NCI-H345 treated with DMSO at 0.1 percent for 48 hours (cell line): ENCODE measurements at regions not wholly inside any gene's neighbourhood (a gene's known extent, or its start where the extent isn't known, plus 50 kb on each side); places are given as distances from the start of the nearest gene placed in this dataset.
"Not testable (repeated sequence)": the region's sequence is repeated elsewhere in the genome, so short reads cannot be mapped to it uniquely, and the experiment has no call there.

Experiments used
- DNase-seq: peaks from one replicate; lab custom pipeline; 2025; ENCODE audit not compliant: unreplicated experiment; lab: John Stamatoyannopoulos, UW

DNA sequence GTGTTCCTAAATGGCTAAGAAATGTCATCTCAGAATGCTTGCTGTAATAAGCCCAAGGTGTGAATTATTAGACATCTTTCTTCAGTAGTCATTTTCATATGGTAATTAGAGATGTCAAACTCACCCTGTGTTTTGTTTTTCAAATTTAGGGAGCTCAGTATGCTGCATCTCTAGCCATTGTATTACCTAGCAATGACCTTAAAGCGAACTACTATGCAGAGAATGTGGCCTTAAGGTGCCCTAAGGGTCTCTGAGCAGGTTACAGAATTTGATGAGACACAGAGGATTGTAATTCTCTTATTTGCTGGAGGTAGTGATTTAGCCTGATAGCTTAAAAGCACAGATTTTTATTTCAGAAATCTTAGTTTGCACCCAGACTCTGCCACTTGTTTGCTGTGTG, 1052.6 kb upstream of the DDX18 start:
- no peak for DNase-seq

DNA sequence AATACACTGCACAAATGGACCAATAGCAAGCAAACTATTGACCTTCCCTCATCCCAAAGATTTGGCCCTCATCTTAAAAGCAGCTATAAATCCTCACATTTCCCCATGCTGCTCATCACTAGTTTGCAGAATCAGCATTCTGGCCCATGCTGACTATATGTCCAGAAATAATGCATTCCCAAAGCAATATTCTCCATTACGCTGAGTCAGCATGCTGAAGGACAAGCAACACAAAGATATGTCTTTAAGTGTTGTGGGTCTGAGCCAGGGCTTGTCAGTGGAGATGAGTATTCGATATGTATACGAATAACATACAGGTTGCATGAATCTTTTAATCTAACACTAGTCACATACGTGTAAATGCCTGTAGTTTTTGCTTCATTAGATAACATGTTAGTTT, 1045.0 kb upstream of the DDX18 start:
- no peak for DNase-seq

DNA sequence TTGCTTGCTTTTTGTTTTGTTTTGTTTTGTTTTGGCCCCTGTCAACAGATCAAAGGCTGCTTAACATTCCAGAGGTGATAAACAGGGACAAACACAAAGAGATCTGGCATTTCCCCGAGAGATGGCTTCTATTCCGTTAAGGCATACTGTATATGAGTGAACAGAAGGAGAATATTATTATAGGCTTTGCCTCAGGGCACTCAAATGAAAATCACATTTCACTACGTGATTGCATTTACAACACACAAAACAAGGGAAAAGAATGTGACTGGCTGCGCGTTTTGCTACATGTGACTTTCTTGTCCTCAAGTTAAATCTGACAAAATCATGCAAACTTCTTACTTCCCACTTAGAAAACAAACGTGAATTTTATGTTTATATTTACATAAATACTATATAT, 1037.9 kb upstream of the DDX18 start:
- no peak for DNase-seq

DNA sequence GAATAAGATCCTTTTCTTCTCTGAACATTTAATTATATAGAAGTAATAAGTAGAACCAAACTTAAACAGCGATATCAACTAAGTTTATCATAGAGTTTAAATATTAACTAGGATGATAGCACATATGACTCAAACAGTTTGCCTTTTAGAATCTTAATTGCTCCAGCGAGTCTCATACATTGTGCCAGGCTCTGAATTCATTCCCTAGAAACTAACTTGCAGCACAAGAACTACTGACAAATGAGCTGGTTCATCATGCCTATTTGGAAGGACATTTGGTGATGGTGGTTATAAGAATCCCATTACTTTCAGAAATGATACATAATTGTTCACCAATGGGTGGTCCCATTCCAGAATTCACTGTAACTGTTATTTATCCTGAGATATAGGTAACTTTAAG, 1026.6 kb upstream of the DDX18 start:
- no peak for DNase-seq

DNA sequence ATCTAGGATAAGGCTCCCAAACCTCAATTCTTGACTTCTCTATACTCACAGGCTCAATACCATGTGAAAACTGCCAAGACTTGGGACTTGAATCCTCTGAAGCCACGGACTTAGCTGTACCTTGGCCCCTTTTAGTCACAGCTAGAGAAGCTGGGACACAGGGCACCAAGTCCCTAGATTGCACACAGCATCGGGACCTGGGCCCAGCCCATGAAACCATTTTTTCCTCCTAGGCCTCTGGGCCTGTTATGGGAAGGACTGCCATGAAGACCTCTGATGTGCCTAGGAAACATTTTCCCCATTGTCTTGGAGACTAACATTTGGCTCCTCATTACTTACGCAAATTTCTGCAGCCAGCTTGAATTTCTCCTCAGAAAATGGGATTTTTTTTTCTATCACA, 1011.8 kb upstream of the DDX18 start:
- no peak for DNase-seq

DNA sequence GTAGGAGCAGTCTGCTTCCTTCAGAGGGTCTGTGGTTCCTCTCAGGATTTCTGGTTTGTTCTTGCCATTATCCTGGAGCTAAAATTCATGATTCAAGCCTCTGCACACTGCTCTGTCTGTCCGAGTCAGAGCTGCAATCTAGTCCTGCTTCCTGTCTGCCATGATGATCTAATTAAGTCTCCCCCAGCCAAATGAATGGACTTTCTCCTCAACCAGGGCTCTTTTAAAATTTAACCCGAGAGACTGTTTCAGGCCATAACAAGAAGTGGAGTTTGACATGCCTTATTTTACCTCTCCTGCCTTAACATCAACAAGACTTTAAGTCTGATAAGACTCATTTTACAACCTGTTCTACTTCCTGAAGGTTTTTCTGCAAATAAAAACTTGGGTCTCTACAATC, 1009.6 kb upstream of the DDX18 start:
- no peak for DNase-seq

DNA sequence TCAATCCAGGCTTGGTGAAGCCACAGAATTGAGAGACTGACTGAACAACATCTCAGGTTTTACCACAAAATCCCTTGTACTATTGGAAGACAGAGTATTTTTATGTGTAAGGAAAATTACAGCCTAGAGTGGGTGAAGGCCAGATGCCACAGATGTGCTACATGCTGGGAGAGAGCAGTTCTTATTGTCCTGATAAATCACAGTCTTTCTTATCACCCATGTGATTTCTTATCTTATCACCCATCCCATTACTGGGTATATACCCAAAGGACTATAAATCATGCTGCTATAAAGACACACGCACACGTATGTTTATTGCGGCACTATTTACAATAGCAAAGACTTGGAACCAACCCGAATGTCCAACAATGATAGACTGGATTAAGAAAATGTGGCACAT, 1008.0 kb upstream of the DDX18 start:
- DNase-seq: not testable (repeated sequence)

DNA sequence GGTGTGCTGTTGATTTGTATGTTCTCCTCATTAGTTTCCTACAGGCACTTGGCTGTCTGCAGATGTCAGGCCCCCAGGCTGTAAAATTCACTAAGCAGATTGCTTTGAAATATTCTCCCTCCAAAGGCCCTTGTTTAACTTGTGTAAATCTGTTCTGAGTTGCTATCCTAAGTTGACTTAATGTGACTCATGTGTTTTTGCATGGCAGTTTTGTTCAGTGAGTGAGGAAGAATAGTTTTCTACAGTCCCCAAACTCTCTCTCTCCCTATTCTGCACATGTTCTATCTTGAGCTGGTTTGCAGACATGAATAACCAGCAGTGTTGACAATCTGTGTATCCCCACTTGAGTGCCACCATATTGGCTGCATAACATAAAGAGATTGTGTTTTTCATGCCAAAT, 1005.4 kb upstream of the DDX18 start:
- no peak for DNase-seq

DNA sequence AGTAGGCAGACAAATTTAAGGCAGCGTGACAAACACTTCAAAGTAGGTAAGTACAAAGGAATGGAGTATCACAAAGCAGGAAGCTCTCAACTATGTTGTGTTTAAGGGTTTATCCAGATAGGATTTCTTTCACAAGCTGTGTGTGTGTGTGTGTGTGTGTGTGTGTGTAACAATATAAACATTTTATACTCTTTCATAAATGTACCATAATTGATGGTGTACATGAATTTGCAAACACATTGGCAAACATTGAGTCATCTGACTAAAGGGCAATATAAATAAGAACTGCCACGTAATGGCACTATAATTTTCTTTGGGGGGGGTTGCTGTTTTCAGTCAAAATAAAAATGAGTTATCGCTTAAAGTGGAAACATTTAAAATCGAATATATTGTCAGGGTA, 1004.4 kb upstream of the DDX18 start:
- no peak for DNase-seq

DNA sequence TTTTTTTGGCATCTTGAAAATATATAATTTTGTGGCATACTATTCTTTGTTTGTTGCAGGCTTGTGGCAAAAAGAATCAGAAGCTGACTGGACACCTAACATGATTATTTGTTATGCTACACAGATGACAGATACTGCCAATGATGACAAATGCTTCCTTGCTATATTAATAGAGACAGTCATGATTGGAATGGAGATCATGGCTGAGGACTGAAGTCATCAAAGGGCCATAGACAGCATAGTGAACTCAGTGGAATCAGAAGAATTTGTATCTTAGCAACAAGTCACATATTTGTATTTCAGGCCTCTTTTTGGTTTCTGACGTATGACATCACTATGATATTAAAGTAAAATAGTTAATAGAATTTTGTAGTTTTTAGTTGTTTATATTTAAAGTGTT, 1003.8 kb upstream of the DDX18 start:
- DNase-seq: no peak

DNA sequence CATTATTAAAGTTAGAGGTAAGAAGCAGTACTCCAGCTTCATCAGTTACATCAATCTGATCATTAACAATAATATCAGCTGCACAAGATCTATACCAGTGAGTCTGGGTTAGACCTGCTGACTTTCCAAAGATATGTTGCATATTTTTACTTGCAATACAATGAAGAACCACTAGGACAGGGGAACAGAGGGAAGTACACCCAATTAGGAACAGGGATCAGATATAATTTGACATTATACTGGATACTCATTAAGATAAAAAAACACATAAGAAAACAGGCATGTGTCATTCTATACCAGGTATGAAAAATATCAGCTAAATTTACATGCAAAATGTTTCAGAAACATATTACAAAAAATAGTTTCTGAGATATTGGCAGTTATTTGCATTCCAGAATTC, 995.1 kb upstream of the DDX18 start:
- no peak for DNase-seq

DNA sequence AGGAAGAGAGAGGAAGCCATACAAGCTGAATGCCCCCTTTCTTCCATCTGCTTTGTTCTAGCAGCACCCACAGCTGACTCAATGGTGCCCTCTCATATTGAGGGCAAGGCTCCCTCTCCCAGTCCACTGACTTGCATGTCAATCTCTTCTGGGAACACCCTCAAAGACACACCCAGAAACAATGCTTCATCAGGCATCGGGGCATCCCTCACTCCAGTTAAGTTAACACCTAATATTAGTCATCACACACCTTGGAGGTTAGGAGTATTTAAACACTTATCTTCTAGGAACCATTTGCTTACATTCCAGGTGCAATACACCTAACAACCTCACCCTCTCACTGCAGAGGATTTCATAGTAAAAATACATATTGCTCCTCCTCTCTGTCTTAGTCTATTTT, 993.5 kb upstream of the DDX18 start:
- no peak for DNase-seq

DNA sequence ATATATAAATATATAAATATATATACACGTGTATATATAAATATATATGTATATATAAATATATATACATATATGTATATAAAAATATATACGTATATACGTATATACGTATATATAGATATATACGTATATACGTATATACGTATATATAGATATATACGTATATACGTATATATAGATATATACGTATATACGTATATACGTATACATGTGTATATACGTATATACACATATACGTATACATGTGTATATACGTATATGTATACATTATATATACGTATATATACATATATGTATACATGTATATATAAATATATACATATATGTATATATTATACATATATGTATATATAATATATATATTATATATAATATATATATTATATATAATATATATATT, 984.9 kb upstream of the DDX18 start:
- not testable (repeated sequence) for DNase-seq

DNA sequence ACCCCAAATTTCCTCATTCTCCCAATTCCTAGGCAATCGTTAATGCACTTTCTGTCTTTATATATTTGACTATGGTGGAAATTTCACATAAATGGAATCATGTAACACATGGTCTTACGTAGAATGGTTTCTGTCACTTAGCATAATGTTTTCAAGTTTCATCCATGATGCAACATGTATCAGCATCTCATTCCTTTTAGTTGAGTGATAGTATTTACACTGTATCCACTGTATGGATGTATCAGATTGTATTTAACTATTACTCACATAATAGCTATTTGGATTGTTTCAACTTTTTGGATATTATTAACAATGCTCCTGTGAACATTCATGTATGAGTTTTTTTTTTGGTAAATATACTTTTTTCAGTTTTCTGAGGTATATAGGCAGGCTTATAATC, 982.3 kb upstream of the DDX18 start:
- no peak for DNase-seq

DNA sequence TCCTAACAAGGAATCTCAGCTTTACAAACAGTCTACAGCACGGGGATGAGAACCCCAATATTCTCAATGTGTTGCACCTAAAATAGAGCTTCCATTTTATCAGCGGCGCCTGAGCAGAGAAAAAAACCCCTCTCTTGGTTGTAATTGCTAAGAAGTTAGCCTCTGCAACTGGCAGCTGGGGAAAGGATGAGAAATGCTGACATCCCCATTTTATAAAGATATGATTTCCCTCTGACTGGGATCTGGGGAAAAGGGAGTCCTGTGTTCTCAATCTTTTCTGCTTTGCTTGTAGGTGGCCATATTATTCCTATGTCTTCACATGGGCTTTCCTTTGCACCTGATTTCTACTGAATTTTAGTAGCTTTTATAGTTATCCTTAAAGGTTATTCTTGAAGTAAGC, 981.4 kb upstream of the DDX18 start:
- no peak for DNase-seq

DNA sequence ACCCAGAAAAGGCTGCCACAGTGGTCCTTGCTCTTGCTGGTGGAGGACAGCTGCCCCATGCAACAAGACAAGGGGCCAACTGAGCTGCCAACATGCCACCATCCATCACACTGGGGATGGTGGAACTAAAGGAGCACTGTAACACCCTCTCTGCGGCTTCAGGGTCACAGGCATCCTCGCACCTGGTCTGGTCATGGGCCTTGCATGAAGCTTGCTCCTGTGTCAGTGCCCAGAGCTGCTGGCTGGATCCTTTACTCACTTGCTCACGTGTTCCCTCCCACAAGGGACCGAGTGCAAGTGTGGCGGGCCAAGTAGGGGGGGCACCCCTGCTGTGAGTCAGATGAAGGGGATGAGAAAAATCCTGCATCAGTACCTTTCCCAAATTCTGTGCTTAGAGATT, 972.3 kb upstream of the DDX18 start:
- no peak for DNase-seq

DNA sequence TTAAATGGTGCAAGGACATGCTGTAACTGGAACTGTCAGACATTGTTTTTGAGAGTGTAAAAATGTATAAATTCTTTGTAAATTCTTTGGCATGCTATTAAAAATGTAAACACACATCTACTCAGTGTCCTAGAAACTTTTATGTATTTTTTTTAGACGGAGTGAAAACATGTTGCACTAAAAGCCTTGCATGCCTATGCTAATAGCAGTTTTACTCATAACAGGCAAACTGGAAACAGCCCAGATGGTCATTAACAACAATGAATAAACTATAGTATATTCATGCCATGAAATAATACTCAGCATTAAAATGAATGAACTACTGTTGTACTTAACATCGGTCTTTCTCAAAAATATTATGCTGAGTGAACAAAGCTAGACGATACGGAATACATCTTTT, 954.8 kb upstream of the DDX18 start:
- DNase-seq: no peak

DNA sequence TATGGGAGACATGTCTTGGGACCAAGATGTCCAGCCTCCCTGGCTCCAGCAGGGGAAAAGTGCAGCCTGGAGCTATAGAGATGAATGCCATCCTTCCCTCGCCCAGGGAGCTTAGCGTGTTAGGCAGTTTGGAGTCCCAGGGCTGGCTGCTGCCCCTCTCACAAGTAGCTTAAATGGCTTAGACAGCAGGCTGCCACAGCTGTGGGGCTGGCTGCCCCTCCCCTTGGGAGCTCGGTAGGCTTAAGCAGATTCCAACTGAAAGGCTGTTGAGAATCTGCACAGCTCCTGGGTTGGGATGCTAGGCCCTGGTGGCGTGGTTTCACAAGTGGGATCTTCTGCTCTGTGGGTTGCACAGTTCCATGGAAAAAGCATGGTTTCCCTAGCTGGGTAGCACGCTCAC, 940.5 kb upstream of the DDX18 start:
- DNase-seq: no peak

DNA sequence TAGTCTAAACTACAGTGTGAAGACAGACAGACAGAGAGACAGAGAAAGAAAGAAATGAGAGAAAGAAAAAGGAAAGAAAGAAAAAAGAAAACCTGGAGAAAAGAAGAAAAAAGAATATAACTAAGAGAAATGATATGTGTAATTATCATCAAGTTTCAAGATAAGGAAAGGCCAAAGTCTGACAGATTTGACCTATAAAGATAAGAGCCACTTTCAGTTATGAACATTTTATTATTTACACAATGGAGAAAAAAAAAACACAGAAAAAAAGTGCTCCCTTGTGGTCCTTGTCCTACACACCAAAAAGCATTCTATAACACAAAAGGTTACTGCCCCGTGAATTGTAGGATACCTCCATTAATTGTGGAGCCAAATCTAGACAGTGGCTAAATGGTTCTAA, 937.2 kb upstream of the DDX18 start:
- DNase-seq: no peak

DNA sequence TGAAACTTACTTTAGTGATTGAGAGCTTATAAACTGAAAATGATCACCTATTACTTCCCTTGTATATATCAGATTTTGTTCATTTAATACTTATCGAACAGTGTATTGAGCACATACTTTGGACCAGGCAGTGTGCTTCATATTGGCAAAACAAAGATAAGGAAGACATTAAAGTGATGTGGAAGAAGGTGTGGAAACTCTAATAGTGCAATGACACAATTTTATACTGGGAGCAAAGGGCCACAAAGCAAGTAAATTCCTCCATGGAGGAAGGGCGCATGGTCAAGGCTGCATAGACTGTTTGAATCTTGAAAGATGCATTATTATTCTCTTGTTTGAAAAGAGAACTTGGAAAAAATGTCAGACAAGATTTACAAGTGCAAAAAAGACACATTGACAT, 936.5 kb upstream of the DDX18 start:
- no peak for DNase-seq

DNA sequence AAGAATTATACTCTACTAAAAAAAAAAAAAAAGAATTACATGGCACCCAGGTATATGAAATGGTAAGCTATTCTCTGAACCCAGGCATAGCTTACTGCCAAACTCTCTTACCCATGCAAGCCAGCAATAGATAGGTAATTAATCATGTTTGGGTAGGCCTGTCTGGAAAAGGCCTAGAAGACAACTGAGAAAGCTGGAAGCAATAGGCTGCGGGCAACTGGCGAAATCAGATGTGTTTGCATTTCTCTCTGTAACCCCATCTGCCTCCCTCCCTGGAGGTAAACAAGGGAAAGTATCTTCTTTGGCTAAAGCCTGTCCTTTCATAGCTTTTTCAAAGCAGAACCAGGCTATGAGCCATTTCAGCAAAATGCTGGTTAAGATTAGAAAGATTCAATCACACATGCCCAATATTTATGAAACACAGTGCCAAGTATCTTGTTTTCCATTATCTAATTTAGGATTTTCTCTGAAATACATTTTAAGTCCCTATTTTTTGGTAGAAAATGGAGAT, 934.8 kb upstream of the DDX18 start:
- DNase-seq: no peak

DNA sequence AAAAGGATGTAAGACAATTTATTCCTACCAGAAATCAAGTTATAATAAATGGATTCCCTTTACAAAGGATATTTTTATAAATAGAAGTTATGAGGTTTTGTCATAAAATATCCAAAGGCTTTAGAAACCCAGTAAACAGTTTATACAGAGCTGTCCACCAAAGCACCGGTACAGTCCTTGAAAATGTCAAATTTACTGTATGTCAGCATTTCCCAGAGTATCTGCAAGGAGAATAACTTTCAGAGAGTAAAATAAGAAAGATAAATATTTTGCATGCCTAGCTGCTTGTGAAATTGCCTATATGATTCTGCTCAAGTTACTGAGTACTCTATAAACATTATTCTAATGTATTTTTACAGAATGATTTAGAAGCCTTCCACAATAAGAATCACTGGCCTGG, 923.3 kb upstream of the DDX18 start:
- no peak for DNase-seq

DNA sequence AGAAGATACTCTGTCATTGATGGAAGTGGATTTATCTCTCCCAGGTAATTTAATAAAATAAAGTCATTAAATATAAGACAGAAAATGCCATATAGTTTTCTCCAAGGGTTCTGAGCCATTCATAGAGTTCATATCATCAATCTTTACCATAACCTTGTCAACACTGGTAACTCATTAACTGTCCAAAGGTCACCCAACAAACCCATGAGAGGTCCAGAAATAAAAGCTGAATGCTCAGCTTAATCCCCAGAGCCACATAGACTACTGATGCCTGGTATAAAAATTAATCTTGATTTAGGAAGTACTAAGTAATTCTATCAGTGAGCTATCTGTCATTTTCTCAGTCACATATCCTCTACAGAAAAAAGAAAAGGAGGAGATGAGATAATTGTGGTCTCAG, 903.0 kb upstream of the DDX18 start:
- DNase-seq: no peak

DNA sequence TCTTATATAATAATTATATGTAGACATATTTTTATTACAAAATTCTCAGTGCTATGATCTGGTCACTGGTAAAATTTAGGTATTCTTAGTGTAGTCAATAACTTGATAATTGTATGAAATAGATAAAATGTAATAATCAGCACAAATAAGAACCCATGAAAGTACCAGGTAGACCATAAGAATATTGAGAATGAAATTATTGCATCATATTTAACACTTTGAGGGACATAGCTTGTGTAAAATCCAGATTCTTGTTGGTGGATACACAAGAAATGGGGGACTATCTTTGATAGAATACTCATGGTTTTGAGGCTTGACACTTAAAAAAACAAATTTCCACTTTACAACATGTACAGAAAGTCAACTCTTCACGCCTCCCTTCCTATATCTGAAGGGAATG, 898.8 kb upstream of the DDX18 start:
- DNase-seq: no peak
